DOHH2 (cell line): ENCODE measurements at regions not wholly inside any gene's neighbourhood (a gene's known extent, or its start where the extent isn't known, plus 50 kb on each side); places are given as distances from the start of the nearest gene placed in this dataset.

Experiments used
- CTCF ChIP-seq: fragments of 200-600 bp; sonication (generic); IDR thresholded peaks from one replicate; pipeline ENCODE4 v1.5.1; 2014; ENCODE audit warnings: antibody characterized with exemption, mild to moderate bottlenecking, low read depth, low read length; ENCODE audit not compliant: poor library complexity, severe bottlenecking
- EZH2phosphoT487 ChIP-seq: fragments of 200-600 bp; sonication (generic); IDR thresholded peaks from 2 replicates; pipeline ENCODE4 v1.6.1; 2017; ENCODE audit warnings: borderline replicate concordance, mild to moderate bottlenecking, antibody characterized with exemption, low read length, moderate library complexity, mixed read lengths

- TF ChIP-seq CTCF (no peak), EZH2phosphoT487 (no peak)
These were observed 57.7 kb upstream of the CTNNB1 start for GRCh38 chr3:41141433-41142167.
